Pancreas (tissue), 10 donors: ENCODE measurements at regions not wholly inside any gene's neighbourhood (a gene's known extent, or its start where the extent isn't known, plus 50 kb on each side); places are given as distances from the start of the nearest gene placed in this dataset.
A peak's percentile ranks its signal among the peaks of the same experiment; 100 is the strongest.

Source experiments
- ATAC-seq, 4 donors: fragments of 200-7000 bp; cut with Tn5 transposase; one replicate each; pipeline versions ENCODE4 v1.8.0 to v1.9.1; 2020; ENCODE audit warnings: mild to moderate bottlenecking in 4 of 4, moderate library complexity in 4 of 4
- DNase-seq, 6 donors: peaks; one replicate each; pipeline ENCODE4 v3.0.0-alpha.2; 2020
- FAIRE-seq: peaks from 2 replicates; lab custom pipeline; 2012; peaks lifted over from hg19 to GRCh38; lab: Jason Lieb, UNC
- H3K27ac ChIP-seq, 4 donors: fragments of 200-600 bp; sonication (generic); 1 replicate in 3 of 4; 2 replicates in 1 of 4; pipeline versions ENCODE4 v1.5.0 to v1.8.0; 2020
- H3K27me3 ChIP-seq, 4 donors: fragments of 200-600 bp; one replicate each; pipeline ENCODE4 v1.8.0; 2021
- H3K36me3 ChIP-seq, 3 donors: fragments of 200-600 bp; sonication (generic) in 1 of 3; one replicate each; pipeline versions ENCODE4 v1.5.0 to v1.8.0; 2020 to 2021
- H3K4me1 ChIP-seq, 3 donors: fragments of 200-600 bp; one replicate each; pipeline ENCODE4 v1.8.0; 2021
- H3K4me3 ChIP-seq, 4 donors: fragments of 200-600 bp; sonication (generic) in 2 of 4; one replicate each; pipeline versions ENCODE4 v1.5.0 to v1.8.0; 2020 to 2021
- H3K9me3 ChIP-seq, 4 donors: fragments of 200-600 bp; one replicate each; pipeline ENCODE4 v1.8.0; 2021
- WGBS, 2 donors: extraction: QIAGEN DNeasy Blood & Tissue Kit; methylation state at CpG; one replicate each; pipeline ENCODE4 v1.1.7; 2013; 5-methylcytosine and 5-hydroxymethylcytosine counted together
- intact Hi-C, 3 donors: fragments of 100-400 bp; cut with DNase I; formaldehyde crosslinking; loops; one replicate each; pipeline versions ENCODE4 v1.11.1 to v1.14.2; 2022
- TF ChIP-seq, protein P1 (sequence below), 4 donors: fragments of 200-600 bp; sonication (generic) in 3 of 4; IDR thresholded peaks; one replicate each; pipeline versions ENCODE4 v1.5.0 to v1.8.0; 2021; ENCODE audit warnings: antibody characterized with exemption in 4 of 4
- donor health status: healthy with polysubstance abuse.
- donor health status: DM: no; HTN: no; CAD: no; lungs with moderate emphysema.
- donor health status: DM: no; HTN: no; CAD: no.
- donor health status: control.
- donor health status: control.
- donor health status: Bipolar disorder and iron deficiency.
- donor health status: DM: yes; HTN: yes; CAD: no.
- donor health status: DM: no; HTN: no; CAD: no.
- donor health status: DM: no; HTN: no; CAD: no.
- donor health status: DM: yes; HTN: yes; CAD: no.

- intact Hi-C loops: loop anchor here in 1 of 3 donors (5.0 kb wide), 1 partner anchor 67 kb away; no protein-coding TSS in a partner anchor
- WGBS, 2 donors: 22 to 24% methylated on average over 2 of the region's 2 CpGs
- FAIRE-seq: no peak
Observed at GRCh38 chr4:77309496-77309895, 152.5 kb downstream of the CCNG2 start.

DNA sequence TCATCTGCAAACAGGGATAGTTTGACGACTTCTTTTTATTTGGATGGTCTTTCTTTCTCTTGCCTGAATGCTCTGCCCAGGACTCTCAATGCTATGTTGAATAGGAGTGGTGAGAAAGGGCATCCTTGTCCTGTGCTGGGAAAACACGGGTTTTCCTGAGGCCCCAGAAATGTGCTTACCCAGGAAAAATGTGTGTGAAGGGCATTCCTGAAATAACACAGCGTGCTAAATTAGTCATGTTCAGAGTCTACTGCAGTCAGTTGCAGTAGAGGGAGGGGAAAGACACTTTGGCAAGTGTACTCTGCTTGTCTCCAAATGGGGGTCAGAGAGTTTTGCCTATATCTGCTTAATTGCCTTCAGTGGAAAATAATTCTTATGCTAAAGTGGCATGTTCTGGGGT lies 153.9 kb downstream of the CCNG2 start:
- FAIRE-seq: no peak
- no peak for ATAC-seq
- Histone ChIP-seq H3K27me3 (no peaks in the 10 kb centered on the region), H3K4me3 (no peak overlapping the region), H3K4me1 (peaks cover 0 to 5% (median 4%) of the 10 kb centered on the region in 3 donors), H3K27ac (no peak overlapping the region), H3K36me3 (no peaks in the 10 kb centered on the region), H3K9me3 (no peaks in the 10 kb centered on the region)
- DNase-seq: no peak
- intact Hi-C loops: no loop called here
- TF ChIP-seq, protein P1, sequence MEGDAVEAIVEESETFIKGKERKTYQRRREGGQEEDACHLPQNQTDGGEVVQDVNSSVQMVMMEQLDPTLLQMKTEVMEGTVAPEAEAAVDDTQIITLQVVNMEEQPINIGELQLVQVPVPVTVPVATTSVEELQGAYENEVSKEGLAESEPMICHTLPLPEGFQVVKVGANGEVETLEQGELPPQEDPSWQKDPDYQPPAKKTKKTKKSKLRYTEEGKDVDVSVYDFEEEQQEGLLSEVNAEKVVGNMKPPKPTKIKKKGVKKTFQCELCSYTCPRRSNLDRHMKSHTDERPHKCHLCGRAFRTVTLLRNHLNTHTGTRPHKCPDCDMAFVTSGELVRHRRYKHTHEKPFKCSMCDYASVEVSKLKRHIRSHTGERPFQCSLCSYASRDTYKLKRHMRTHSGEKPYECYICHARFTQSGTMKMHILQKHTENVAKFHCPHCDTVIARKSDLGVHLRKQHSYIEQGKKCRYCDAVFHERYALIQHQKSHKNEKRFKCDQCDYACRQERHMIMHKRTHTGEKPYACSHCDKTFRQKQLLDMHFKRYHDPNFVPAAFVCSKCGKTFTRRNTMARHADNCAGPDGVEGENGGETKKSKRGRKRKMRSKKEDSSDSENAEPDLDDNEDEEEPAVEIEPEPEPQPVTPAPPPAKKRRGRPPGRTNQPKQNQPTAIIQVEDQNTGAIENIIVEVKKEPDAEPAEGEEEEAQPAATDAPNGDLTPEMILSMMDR (IDR thresholded peaks at IDR 0.05): no peak
- 56 to 70% methylated on average over 3 of the region's 3 CpGs for WGBS, 2 donors

More at GRCh38 chr4:77309496-77309895, 152.5 kb downstream of the CCNG2 start:
- ATAC-seq (peak; percentile 78 to 84 (median 78)), DNase-seq (no peak)
- Histone ChIP-seq H3K36me3 (no peaks in the 10 kb centered on the region), H3K4me1 (peaks cover 0 to 7% (median 5%) of the 10 kb centered on the region in 3 donors), H3K9me3 (no peaks in the 10 kb centered on the region), H3K27me3 (no peaks in the 10 kb centered on the region), H3K27ac (no peak overlapping the region), H3K4me3 (no peak overlapping the region)
- TF ChIP-seq, protein P1 (IDR thresholded peaks at IDR 0.05): no peak

DNA sequence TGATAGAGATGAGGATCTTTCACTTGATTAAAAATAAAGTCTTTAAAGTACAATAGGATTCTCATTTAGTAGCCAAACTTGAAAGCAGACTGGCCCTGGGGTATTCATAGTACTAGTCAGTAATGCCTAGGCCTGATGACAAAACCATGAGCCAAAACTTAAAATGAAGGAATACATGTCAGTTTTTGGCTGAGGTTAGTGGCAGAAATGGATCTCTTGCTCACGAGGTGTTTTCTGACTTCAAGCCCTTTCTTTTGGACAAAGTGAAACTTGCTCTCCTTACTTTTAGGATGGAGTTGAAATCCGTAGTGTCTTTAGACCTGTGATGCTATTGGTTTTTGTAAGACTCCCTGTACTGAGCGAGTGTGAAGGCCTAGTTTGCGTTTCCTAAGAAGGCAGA lies 157.7 kb downstream of the CCNG2 start:
- Histone ChIP-seq H3K36me3 (no peaks in the 10 kb centered on the region), H3K9me3 (no peaks in the 10 kb centered on the region), H3K27me3 (no peaks in the 10 kb centered on the region), H3K4me1 (no peaks in the 10 kb centered on the region), H3K27ac (no peak overlapping the region), H3K4me3 (no peak overlapping the region)
- TF ChIP-seq, protein P1 (IDR thresholded peaks at IDR 0.05): no peak
- DNase-seq: no peak
- WGBS, 2 donors: 73 to 81% methylated on average over 4 of the region's 4 CpGs
- no peak for FAIRE-seq
- intact Hi-C loops: no loop called here
- ATAC-seq: no peak

DNA sequence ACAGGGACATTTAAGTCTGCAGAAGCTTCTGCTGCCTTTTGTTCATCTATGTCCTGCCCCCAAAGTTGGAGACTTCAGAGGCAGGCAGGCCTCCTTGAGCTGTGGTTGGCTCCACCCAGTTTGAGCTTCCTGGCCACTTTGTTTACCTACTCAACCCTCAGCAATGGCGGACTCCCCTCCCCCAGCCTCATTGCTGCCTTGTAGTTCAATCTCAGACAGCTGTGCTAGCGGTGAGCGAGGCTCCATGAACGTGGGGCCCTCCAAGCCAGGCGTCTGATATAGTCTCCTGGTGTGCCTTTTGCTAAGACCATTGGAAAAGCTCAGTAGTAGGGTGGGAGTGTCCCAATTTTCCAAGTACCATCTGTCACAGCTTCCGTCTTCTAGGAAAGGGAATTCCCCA lies 170.1 kb downstream of the CCNG2 start:
- no peaks in the 10 kb centered on the region for H3K4me1 ChIP-seq
- no peaks in the 10 kb centered on the region for H3K27me3 ChIP-seq
- H3K36me3 ChIP-seq: no peaks in the 10 kb centered on the region
- TF ChIP-seq, protein P1 (IDR thresholded peaks at IDR 0.05): no peak
- no peaks in the 10 kb centered on the region for H3K9me3 ChIP-seq
- ATAC-seq (no peak), FAIRE-seq (no peak), DNase-seq (no peak)
- H3K4me3 ChIP-seq: no peak overlapping the region
- WGBS, 2 donors: 69 to 80% methylated on average over 6 of the region's 6 CpGs
- intact Hi-C loops: no loop called here
- H3K27ac ChIP-seq: no peak overlapping the region

DNA sequence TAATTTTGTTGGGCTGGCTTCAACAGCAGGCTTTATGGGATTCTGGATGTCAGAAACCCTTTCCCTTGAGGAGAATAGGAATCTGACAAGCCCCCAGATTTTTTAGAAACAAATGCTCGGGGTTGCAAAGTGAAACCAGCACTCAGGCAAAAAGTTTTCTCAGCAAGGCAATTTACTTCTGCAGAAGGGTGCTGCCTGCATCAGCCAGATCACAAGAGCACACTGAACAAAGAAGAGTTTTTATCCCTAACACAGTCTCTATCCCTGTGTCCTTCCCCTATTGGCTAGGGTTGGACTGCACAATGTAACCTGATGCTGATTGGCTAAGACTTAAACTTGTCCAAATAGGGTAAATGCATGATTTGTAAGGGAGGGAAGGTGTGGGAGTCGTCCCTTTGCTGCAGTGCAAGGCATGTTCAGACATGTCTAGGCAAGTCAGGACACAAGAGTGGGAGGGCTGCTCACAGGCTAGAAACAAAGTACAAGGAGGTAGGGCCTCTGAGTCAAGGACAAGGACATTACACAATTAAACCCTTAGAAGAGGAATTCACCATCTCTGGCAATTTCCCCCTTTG lies 175.8 kb downstream of the CCNG2 start:
- TF ChIP-seq, protein P1 (IDR thresholded peaks at IDR 0.05): no peak
- H3K4me1 ChIP-seq: no peaks in the 10 kb centered on the region
- H3K27ac ChIP-seq: no peak overlapping the region
- H3K9me3 ChIP-seq: no peaks in the 10 kb centered on the region
- WGBS, 2 donors: 55% methylated on average over 2 of the region's 2 CpGs
- DNase-seq: no peak
- intact Hi-C loops: no loop called here
- H3K27me3 ChIP-seq: no peaks in the 10 kb centered on the region
- H3K4me3 ChIP-seq: no peak overlapping the region
- ATAC-seq: no peak
- no peak for FAIRE-seq
- H3K36me3 ChIP-seq: no peaks in the 10 kb centered on the region
